COLO829 (cell line): ENCODE measurements at regions not wholly inside any gene's neighbourhood (a gene's known extent, or its start where the extent isn't known, plus 50 kb on each side); places are given as distances from the start of the nearest gene placed in this dataset.

Source experiments
- DNase-seq: peaks from one replicate; pipeline ENCODE4 v3.0.0; 2012; ENCODE audit warnings: low spot score

GRCh38 chr5:2238732-2239131 is 356.0 kb upstream of the IRX4 start:
- no peak for DNase-seq

GRCh38 chr5:2227433-2227832 is 344.7 kb upstream of the IRX4 start:
- DNase-seq = no peak

GRCh38 chr5:2224689-2225088 is 342.0 kb upstream of the IRX4 start:
- DNase-seq = no peak

GRCh38 chr5:2223303-2223702 is 340.6 kb upstream of the IRX4 start:
- no peak for DNase-seq

- no peak for DNase-seq
Measured at GRCh38 chr5:2222246-2222992, 339.7 kb upstream of the IRX4 start.

- DNase-seq = no peak
Measured at GRCh38 chr5:2221450-2221849, 338.7 kb upstream of the IRX4 start.

- DNase-seq = no peak
Measured at GRCh38 chr5:2220741-2221140, 338.0 kb upstream of the IRX4 start.

- no peak for DNase-seq
Measured at GRCh38 chr5:2219149-2219776, 336.5 kb upstream of the IRX4 start.

- DNase-seq = no peak
Measured at GRCh38 chr5:2217219-2217618, 334.5 kb upstream of the IRX4 start.

GRCh38 chr5:2214910-2215590 is 332.3 kb upstream of the IRX4 start:
- DNase-seq = no peak

GRCh38 chr5:2213121-2213730 is 330.5 kb upstream of the IRX4 start:
- DNase-seq = no peak

- DNase-seq = no peak
Measured at GRCh38 chr5:2212481-2212880, 329.8 kb upstream of the IRX4 start.

- DNase-seq = no peak
Measured at GRCh38 chr5:2208239-2208544, 325.5 kb upstream of the IRX4 start.

- DNase-seq = no peak
Measured at GRCh38 chr5:2207416-2208238, 324.9 kb upstream of the IRX4 start.

- DNase-seq = no peak
Measured at GRCh38 chr5:2207109-2207399, 324.3 kb upstream of the IRX4 start.

GRCh38 chr5:2206293-2207108 is 323.8 kb upstream of the IRX4 start:
- no peak for DNase-seq

- DNase-seq = no peak
Measured at GRCh38 chr5:2205596-2206226, 323.0 kb upstream of the IRX4 start.

GRCh38 chr5:2205185-2205585 is 322.5 kb upstream of the IRX4 start:
- DNase-seq = no peak

- DNase-seq = no peak
Measured at GRCh38 chr5:2204366-2205184, 321.9 kb upstream of the IRX4 start.

GRCh38 chr5:2203774-2204173 is 321.0 kb upstream of the IRX4 start:
- DNase-seq = no peak
